ENCODE measurements at regions not wholly inside any gene's neighbourhood (a gene's known extent, or its start where the extent isn't known, plus 50 kb on each side); places are given as distances from the start of the nearest gene placed in this dataset.
"Not testable (repeated sequence)": the region's sequence is repeated elsewhere in the genome, so short reads cannot be mapped to it uniquely, and the experiment has no call there.

DNA sequence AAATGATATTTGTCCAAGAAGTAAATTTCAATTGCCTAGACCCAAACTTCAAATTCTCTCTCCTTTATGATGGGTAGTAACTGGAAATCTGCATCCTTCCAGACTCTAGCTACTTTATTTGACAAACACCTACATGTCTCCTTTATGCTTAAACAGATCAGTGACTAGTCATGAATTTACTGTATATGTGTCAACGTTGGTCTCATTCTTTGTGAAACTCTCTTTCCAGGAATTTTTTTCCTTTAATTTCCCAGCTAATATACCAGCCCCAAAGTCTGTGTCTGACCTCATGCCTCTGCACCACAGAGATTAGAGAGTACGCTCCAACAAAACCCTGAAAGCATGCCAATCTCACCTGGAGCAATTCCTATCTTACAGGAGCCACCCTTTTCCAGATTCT lies 811.2 kb upstream of the NCAM2 start:
- in situ Hi-C loops (cut with HindIII; ENCODE audit: low pct_unique_long_range_greater_than_20kb, low sequenced_read_pairs), result no loop called here
- ATAC-seq, result no peak
- H3K4me1 ChIP-seq (ENCODE audit: control insufficient read depth, insufficient read depth, low read length), result no peaks in the 10 kb centered on the region
- intact Hi-C loops (cut with micrococcal nuclease; ENCODE audit: unreplicated experiment), result no loop called here
- H3K27ac ChIP-seq (ENCODE audit: low read length), result no peak overlapping the region
- no peaks in the 10 kb centered on the region for H3K9me3 ChIP-seq (ENCODE audit: control insufficient read depth, insufficient read depth, low read depth, low read length)
- H3K36me3 ChIP-seq (ENCODE audit: control insufficient read depth, insufficient read depth, low read length), result no peaks in the 10 kb centered on the region
- no peak overlapping the region for H3K4me3 ChIP-seq (ENCODE audit: low read depth in 2 of 2, low read length in 2 of 2)
- ChIA-PET POLR2A (no interaction called here), CTCF (no interaction called here)
- DNase-seq (ENCODE audit: low read depth, low spot score), result no peak
- BruUV-seq (replicated peaks), result no TSS peak
- no peaks in the 10 kb centered on the region for H3K27me3 ChIP-seq (ENCODE audit: control insufficient read depth, insufficient read depth, low read length)
- TF ChIP-seq SIN3A (IDR thresholded peaks at IDR 0.05; ENCODE audit: borderline replicate concordance, insufficient read depth, low read depth, low read length) (no peak), TCF7L2 (IDR thresholded peaks at IDR 0.05; ENCODE audit: low read depth, low read length) (no peak), POLR2AphosphoS5 (IDR thresholded peaks at IDR 0.05; ENCODE audit: low read depth, low read length) (no peak)
- TF ChIP-seq, protein P1, sequence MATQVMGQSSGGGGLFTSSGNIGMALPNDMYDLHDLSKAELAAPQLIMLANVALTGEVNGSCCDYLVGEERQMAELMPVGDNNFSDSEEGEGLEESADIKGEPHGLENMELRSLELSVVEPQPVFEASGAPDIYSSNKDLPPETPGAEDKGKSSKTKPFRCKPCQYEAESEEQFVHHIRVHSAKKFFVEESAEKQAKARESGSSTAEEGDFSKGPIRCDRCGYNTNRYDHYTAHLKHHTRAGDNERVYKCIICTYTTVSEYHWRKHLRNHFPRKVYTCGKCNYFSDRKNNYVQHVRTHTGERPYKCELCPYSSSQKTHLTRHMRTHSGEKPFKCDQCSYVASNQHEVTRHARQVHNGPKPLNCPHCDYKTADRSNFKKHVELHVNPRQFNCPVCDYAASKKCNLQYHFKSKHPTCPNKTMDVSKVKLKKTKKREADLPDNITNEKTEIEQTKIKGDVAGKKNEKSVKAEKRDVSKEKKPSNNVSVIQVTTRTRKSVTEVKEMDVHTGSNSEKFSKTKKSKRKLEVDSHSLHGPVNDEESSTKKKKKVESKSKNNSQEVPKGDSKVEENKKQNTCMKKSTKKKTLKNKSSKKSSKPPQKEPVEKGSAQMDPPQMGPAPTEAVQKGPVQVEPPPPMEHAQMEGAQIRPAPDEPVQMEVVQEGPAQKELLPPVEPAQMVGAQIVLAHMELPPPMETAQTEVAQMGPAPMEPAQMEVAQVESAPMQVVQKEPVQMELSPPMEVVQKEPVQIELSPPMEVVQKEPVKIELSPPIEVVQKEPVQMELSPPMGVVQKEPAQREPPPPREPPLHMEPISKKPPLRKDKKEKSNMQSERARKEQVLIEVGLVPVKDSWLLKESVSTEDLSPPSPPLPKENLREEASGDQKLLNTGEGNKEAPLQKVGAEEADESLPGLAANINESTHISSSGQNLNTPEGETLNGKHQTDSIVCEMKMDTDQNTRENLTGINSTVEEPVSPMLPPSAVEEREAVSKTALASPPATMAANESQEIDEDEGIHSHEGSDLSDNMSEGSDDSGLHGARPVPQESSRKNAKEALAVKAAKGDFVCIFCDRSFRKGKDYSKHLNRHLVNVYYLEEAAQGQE (IDR thresholded peaks at IDR 0.05; ENCODE audit: insufficient read depth in 1 of 2, low read depth in 2 of 2, low read length in 1 of 2), result no peak
- TF ChIP-seq, protein P2, sequence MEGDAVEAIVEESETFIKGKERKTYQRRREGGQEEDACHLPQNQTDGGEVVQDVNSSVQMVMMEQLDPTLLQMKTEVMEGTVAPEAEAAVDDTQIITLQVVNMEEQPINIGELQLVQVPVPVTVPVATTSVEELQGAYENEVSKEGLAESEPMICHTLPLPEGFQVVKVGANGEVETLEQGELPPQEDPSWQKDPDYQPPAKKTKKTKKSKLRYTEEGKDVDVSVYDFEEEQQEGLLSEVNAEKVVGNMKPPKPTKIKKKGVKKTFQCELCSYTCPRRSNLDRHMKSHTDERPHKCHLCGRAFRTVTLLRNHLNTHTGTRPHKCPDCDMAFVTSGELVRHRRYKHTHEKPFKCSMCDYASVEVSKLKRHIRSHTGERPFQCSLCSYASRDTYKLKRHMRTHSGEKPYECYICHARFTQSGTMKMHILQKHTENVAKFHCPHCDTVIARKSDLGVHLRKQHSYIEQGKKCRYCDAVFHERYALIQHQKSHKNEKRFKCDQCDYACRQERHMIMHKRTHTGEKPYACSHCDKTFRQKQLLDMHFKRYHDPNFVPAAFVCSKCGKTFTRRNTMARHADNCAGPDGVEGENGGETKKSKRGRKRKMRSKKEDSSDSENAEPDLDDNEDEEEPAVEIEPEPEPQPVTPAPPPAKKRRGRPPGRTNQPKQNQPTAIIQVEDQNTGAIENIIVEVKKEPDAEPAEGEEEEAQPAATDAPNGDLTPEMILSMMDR (IDR thresholded peaks at IDR 0.05), result no peak

DNA sequence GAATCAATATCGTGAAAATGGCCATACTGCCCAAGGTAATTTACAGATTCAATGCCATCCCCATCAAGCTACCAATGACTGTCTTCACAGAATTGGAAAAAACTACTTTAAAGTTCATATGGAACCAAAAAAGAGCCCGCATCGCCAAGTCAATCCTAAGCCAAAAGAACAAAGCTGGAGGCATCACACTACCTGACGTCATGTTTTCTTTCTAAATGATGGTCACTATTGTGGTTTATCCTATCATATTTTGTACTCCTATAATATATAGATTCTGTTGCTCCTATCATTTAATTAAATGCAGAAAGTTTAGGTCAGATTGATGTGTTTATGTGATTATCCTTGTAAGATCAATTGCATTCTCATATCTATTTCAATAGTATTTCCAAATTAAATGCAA lies 796.9 kb upstream of the NCAM2 start:
- CTCF ChIA-PET; DNase-seq (ENCODE audit: low read depth, low spot score); H3K9me3 ChIP-seq (ENCODE audit: control insufficient read depth, insufficient read depth, low read depth, low read length); H3K36me3 ChIP-seq (ENCODE audit: control insufficient read depth, insufficient read depth, low read length); POLR2A ChIA-PET; in situ Hi-C loops (cut with HindIII; ENCODE audit: low pct_unique_long_range_greater_than_20kb, low sequenced_read_pairs); H3K27me3 ChIP-seq (ENCODE audit: control insufficient read depth, insufficient read depth, low read length); BruUV-seq (replicated peaks); intact Hi-C loops (cut with micrococcal nuclease; ENCODE audit: unreplicated experiment); H3K27ac ChIP-seq (ENCODE audit: low read length); ATAC-seq; H3K4me1 ChIP-seq (ENCODE audit: control insufficient read depth, insufficient read depth, low read length); H3K4me3 ChIP-seq (ENCODE audit: low read depth in 2 of 2, low read length in 2 of 2): not testable (repeated sequence)

DNA sequence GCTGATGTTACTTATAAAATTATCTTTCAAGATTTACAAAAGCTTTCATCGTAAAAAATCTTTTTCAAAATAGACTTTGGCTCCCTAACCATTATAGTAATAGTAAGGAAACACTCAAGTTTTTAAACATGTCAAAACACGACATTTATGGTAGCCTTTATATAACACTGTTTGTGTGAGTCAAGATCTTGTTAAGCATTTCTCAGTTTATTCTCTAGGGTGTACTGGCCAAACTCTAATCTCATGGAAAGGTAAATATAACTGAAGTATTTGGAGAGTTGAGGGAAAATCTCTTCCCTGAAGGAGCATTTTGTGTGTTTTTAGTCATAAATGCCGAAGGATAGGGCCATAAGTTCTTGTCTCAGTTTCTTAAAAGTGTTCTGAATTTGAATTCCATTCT lies 790.9 kb upstream of the NCAM2 start:
- CTCF ChIA-PET, result no interaction called here
- TF ChIP-seq POLR2AphosphoS5 (IDR thresholded peaks at IDR 0.05; ENCODE audit: low read depth, low read length) (no peak), TCF7L2 (IDR thresholded peaks at IDR 0.05; ENCODE audit: low read depth, low read length) (no peak), SIN3A (IDR thresholded peaks at IDR 0.05; ENCODE audit: borderline replicate concordance, insufficient read depth, low read depth, low read length) (no peak)
- TF ChIP-seq, protein P1 (IDR thresholded peaks at IDR 0.05; ENCODE audit: insufficient read depth in 1 of 2, low read depth in 2 of 2, low read length in 1 of 2), result no peak
- TF ChIP-seq, protein P2 (IDR thresholded peaks at IDR 0.05), result no peak
- DNase-seq (ENCODE audit: low read depth, low spot score) (no peak), ATAC-seq (no peak)
- BruUV-seq (replicated peaks), result no TSS peak
- no peaks in the 10 kb centered on the region for H3K36me3 ChIP-seq (ENCODE audit: control insufficient read depth, insufficient read depth, low read length)
- intact Hi-C loops (cut with micrococcal nuclease; ENCODE audit: unreplicated experiment) (no loop called here), in situ Hi-C loops (cut with HindIII; ENCODE audit: low pct_unique_long_range_greater_than_20kb, low sequenced_read_pairs) (no loop called here)
- POLR2A ChIA-PET, result no interaction called here
- no peaks in the 10 kb centered on the region for H3K27me3 ChIP-seq (ENCODE audit: control insufficient read depth, insufficient read depth, low read length)
- H3K9me3 ChIP-seq (ENCODE audit: control insufficient read depth, insufficient read depth, low read depth, low read length), result no peaks in the 10 kb centered on the region
- no peak overlapping the region for H3K27ac ChIP-seq (ENCODE audit: low read length)
- H3K4me3 ChIP-seq (ENCODE audit: low read depth in 2 of 2, low read length in 2 of 2), result no peak overlapping the region
- no peaks in the 10 kb centered on the region for H3K4me1 ChIP-seq (ENCODE audit: control insufficient read depth, insufficient read depth, low read length)
